Astrocyte (in vitro differentiated cells and primary cell): ENCODE measurements at regions not wholly inside any gene's neighbourhood (a gene's known extent, or its start where the extent isn't known, plus 50 kb on each side); places are given as distances from the start of the nearest gene placed in this dataset.

Experiments
- DNase-seq: peaks from one replicate; pipeline ENCODE4 v3.0.0-alpha.2; 2010; ENCODE audit warnings: low read depth
- FAIRE-seq: peaks from 2 replicates; lab custom pipeline; 2011; peaks lifted over from hg19 to GRCh38; lab: Jason Lieb, UNC
- H2AFZ ChIP-seq: 2 replicates; pipeline ENCODE4 v1.6.0; 2012; ENCODE audit warnings: low read depth, low read length, inconsistent platforms
- H3K27ac ChIP-seq: 2 replicates; pipeline ENCODE4 v1.5.1; 2011; ENCODE audit warnings: low read depth, low read length, inconsistent platforms
- H3K27me3 ChIP-seq: 2 replicates; pipeline ENCODE4 v1.6.0; 2011; ENCODE audit warnings: low read length, inconsistent platforms; ENCODE audit not compliant: insufficient read depth
- H3K36me3 ChIP-seq: 2 replicates; pipeline ENCODE4 v1.5.1; 2011; ENCODE audit warnings: low read length, inconsistent platforms; ENCODE audit not compliant: insufficient read depth
- H3K4me1 ChIP-seq: 2 replicates; pipeline ENCODE4 v1.5.1; 2011; ENCODE audit warnings: low read length, inconsistent platforms; ENCODE audit not compliant: insufficient read depth
- H3K4me2 ChIP-seq: 2 replicates; pipeline ENCODE4 v1.6.0; 2012; ENCODE audit warnings: low read length, inconsistent platforms
- H3K4me3 ChIP-seq: 2 replicates; pipeline ENCODE4 v1.5.1; 2011; ENCODE audit warnings: low read depth, mild to moderate bottlenecking, low read length, inconsistent platforms; ENCODE audit not compliant: insufficient read depth
- H3K79me2 ChIP-seq: 2 replicates; pipeline ENCODE4 v1.6.0; 2012; ENCODE audit warnings: mild to moderate bottlenecking, low read length, inconsistent platforms; ENCODE audit not compliant: insufficient read depth
- H3K9ac ChIP-seq: 2 replicates; pipeline ENCODE4 v1.6.0; 2012; ENCODE audit warnings: mild to moderate bottlenecking, low read length, inconsistent platforms
- H3K9me3 ChIP-seq: 2 replicates; pipeline ENCODE4 v1.5.1; 2012; ENCODE audit warnings: low read depth, mild to moderate bottlenecking, low read length, inconsistent platforms; ENCODE audit not compliant: insufficient read depth
- H4K20me1 ChIP-seq: 2 replicates; pipeline ENCODE4 v1.6.0; 2012; ENCODE audit warnings: low read length, inconsistent platforms; ENCODE audit not compliant: insufficient read depth
- H3K27ac Mint-ChIP-seq: one replicate; pipeline ENCODE4 v1.8.0; 2021; ENCODE audit warnings: mild to moderate bottlenecking, mixed read lengths; ENCODE audit not compliant: unreplicated experiment
- H3K27me3 Mint-ChIP-seq: one replicate; pipeline ENCODE4 v1.8.0; 2021; ENCODE audit warnings: low read depth, mixed read lengths; ENCODE audit not compliant: unreplicated experiment
- H3K36me3 Mint-ChIP-seq: one replicate; pipeline ENCODE4 v1.8.0; 2021; ENCODE audit warnings: low read depth, mixed read lengths; ENCODE audit not compliant: unreplicated experiment
- H3K4me1 Mint-ChIP-seq: one replicate; pipeline ENCODE4 v1.8.0; 2021; ENCODE audit warnings: low read depth, mixed read lengths; ENCODE audit not compliant: unreplicated experiment
- H3K4me3 Mint-ChIP-seq: one replicate; pipeline ENCODE4 v1.8.0; 2021; ENCODE audit warnings: mild to moderate bottlenecking, moderate library complexity, mixed read lengths; ENCODE audit not compliant: unreplicated experiment
- H3K9me3 Mint-ChIP-seq: one replicate; pipeline ENCODE4 v1.8.0; 2021; ENCODE audit warnings: mild to moderate bottlenecking, mixed read lengths; ENCODE audit not compliant: unreplicated experiment
- CTCF ChIP-seq: IDR thresholded peaks from 2 replicates; pipeline ENCODE4 v1.5.1; 2011; ENCODE audit warnings: low read depth, mild to moderate bottlenecking, inconsistent platforms, low read length, moderate library complexity; ENCODE audit not compliant: insufficient read depth
- EZH2 ChIP-seq: IDR thresholded peaks from 2 replicates; pipeline ENCODE4 v1.6.1; 2012; ENCODE audit warnings: mild to moderate bottlenecking, low read length, inconsistent platforms; ENCODE audit not compliant: insufficient read depth

GRCh38 chr3:78046566-78046965, 1006.7 kb downstream of the ROBO2 start:
- Mint-ChIP-seq H3K4me1 (peaks cover 11% of the 10 kb centered on the region), H3K4me3 (no peak overlapping the region), H3K27me3 (no peaks in the 10 kb centered on the region), H3K36me3 (no peaks in the 10 kb centered on the region), H3K9me3 (no peaks in the 10 kb centered on the region), H3K27ac (no peak overlapping the region)
- Histone ChIP-seq H3K4me2 (no peak overlapping the region), H3K79me2 (no peaks in the 10 kb centered on the region), H3K9ac (no peak overlapping the region), H3K4me1 (no peaks in the 10 kb centered on the region), H2AFZ (no peak overlapping the region), H3K36me3 (no peaks in the 10 kb centered on the region), H3K9me3 (no peaks in the 10 kb centered on the region), H3K27ac (no peak overlapping the region), H4K20me1 (no peaks in the 10 kb centered on the region), H3K27me3 (no peaks in the 10 kb centered on the region), H3K4me3 (no peak overlapping the region)
- DNase-seq, result no peak
- TF ChIP-seq CTCF (no peak), EZH2 (no peak)
- FAIRE-seq, result no peak

GRCh38 chr3:78048698-78049097, 1008.8 kb downstream of the ROBO2 start:
- TF ChIP-seq EZH2 (no peak), CTCF (no peak)
- H3K9me3 ChIP-seq, result no peaks in the 10 kb centered on the region
- H3K4me3 Mint-ChIP-seq, result no peak overlapping the region
- no peak overlapping the region for H2AFZ ChIP-seq
- H3K27me3 ChIP-seq, result no peaks in the 10 kb centered on the region
- no peaks in the 10 kb centered on the region for H3K79me2 ChIP-seq
- no peak overlapping the region for H3K27ac ChIP-seq
- no peak overlapping the region for H3K9ac ChIP-seq
- no peaks in the 10 kb centered on the region for H3K9me3 Mint-ChIP-seq
- FAIRE-seq (no peak), DNase-seq (no peak)
- no peak overlapping the region for H3K4me3 ChIP-seq
- peaks cover 2% of the 10 kb centered on the region for H3K27me3 Mint-ChIP-seq
- no peak overlapping the region for H3K27ac Mint-ChIP-seq
- H4K20me1 ChIP-seq, result no peaks in the 10 kb centered on the region
- no peak overlapping the region for H3K4me2 ChIP-seq
- H3K4me1 Mint-ChIP-seq, result peaks cover 11% of the 10 kb centered on the region
- H3K36me3 ChIP-seq, result no peaks in the 10 kb centered on the region
- no peaks in the 10 kb centered on the region for H3K4me1 ChIP-seq
- H3K36me3 Mint-ChIP-seq, result no peaks in the 10 kb centered on the region

GRCh38 chr3:78049521-78049920, 1009.6 kb downstream of the ROBO2 start:
- peaks cover 11% of the 10 kb centered on the region for H3K4me1 Mint-ChIP-seq
- no peak overlapping the region for H3K9ac ChIP-seq
- H3K36me3 ChIP-seq, result no peaks in the 10 kb centered on the region
- H3K27ac ChIP-seq, result no peak overlapping the region
- no peaks in the 10 kb centered on the region for H3K79me2 ChIP-seq
- H3K4me2 ChIP-seq, result no peak overlapping the region
- no peaks in the 10 kb centered on the region for H3K27me3 ChIP-seq
- DNase-seq, result no peak
- peaks cover 2% of the 10 kb centered on the region for H3K27me3 Mint-ChIP-seq
- no peaks in the 10 kb centered on the region for H3K9me3 Mint-ChIP-seq
- no peak overlapping the region for H2AFZ ChIP-seq
- no peaks in the 10 kb centered on the region for H3K36me3 Mint-ChIP-seq
- no peak for FAIRE-seq
- H3K4me3 Mint-ChIP-seq, result no peak overlapping the region
- no peaks in the 10 kb centered on the region for H3K4me1 ChIP-seq
- no peak for TF ChIP-seq CTCF
- TF ChIP-seq EZH2, result no peak
- H3K9me3 ChIP-seq, result no peaks in the 10 kb centered on the region
- H4K20me1 ChIP-seq, result no peaks in the 10 kb centered on the region
- H3K4me3 ChIP-seq, result no peak overlapping the region
- no peak overlapping the region for H3K27ac Mint-ChIP-seq
